NCI-H524 treated with DMSO at 0.1 percent for 48 hours (cell line): ENCODE measurements at regions not wholly inside any gene's neighbourhood (a gene's known extent, or its start where the extent isn't known, plus 50 kb on each side); places are given as distances from the start of the nearest gene placed in this dataset.

Source experiments
- DNase-seq: peaks from one replicate; lab custom pipeline; 2025; lab: John Stamatoyannopoulos, UW

GRCh38 chr2:60052601-60053000, 500.9 kb downstream of the BCL11A start:
- DNase-seq: no peak

DNA sequence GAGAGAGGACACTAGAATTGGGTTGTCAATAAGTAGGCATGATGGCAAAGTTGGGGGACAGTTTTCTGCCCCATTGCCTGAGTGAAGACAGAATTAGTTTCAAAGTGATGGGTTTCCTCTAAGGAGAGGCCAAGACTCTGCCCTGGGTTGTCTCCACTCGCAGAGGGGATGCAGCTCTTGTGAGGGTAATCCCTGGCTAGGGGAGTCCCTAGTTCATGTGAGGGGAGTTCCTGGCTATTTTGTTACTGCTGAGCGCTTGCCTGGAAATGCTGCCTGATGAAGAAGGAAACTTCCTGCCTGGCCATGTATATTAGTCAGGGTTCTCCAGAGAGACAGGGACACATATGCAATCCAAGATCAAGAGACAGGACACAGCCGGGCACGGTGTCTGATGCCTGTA, 501.5 kb downstream of the BCL11A start:
- DNase-seq: no peak

GRCh38 chr2:60047944-60048525, 505.4 kb downstream of the BCL11A start:
- no peak for DNase-seq

DNA sequence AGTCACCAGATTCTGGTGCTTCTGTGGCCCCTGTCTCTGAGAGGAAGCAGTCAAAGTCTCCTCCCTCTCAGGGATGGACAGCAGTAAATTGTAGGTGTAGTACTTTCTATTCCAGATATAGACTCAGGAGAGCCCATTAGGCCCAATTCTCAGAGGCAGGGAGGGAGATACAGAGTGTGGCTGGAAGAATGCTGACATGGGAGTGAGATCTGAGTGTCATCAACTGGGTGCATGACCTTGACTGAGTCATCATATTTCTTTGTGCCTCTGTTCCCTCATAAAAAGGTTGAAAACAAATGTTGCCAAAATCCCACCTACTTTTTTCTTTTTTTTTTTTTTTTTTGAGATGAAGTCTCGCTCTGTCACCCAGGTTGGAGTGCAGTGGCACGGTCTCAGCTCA, 506.1 kb downstream of the BCL11A start:
- no peak for DNase-seq

- DNase-seq: no peak
Observed at GRCh38 chr2:60046529-60046928, 506.9 kb downstream of the BCL11A start.

- DNase-seq: no peak
Observed at GRCh38 chr2:60045456-60045855, 508.0 kb downstream of the BCL11A start.

- no peak for DNase-seq
Observed at GRCh38 chr2:60044484-60044883, 509.0 kb downstream of the BCL11A start.

DNA sequence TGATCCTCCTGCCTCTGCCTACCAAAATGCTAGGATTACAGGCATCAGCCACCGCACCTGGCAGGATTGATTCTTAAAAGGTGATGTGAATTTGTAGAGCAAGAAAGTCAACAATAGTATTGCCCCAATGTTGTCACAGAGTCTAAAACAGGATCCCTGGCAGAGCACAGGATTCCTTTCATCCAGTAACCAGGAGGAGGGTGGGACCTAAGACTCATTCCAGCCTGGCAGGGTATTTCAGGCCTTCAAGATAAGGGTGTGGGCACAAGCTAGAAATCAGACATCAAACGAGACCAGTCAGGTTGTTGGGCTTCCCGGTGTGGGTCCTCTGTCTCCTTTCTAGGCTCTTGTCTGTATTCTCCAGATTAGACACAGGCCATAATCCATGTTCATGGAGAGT, 511.4 kb downstream of the BCL11A start:
- no peak for DNase-seq

DNA sequence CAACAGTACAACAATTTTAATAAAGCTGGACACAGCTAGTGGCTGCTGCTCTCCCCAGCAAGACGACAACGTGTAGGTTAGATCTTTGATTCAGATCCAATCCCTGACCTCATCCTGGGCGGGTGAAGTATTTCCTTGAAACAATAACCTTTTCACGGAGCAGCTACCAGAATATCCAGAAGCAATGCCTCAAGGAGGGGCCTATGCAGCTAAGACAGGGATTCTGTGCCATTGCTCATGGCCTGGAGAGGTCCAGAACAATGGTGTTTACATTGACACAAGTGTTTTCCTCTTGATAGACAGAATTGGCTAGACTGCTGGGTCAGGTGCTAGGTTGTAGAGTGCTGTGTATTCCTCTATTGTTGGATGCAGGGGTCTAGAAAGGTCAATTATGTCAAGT, 520.1 kb downstream of the BCL11A start:
- no peak for DNase-seq

DNA sequence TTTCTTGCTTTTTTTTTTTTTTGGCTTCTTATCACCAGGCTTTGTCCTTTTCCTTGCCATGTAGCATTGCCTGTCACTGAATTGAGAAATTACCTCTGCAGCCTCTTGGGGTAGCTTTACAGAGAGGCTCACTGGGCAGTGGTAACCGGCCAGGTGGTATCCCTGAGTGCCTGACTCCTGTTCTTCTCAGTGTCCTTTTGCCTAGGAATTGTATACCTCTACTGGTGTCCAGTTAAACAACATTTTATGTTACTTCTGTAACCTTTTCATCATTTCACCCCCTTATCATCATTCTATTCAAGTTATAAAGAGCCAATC, 523.9 kb downstream of the BCL11A start:
- DNase-seq: no peak

GRCh38 chr2:60028849-60029565, 524.4 kb downstream of the BCL11A start:
- no peak for DNase-seq

GRCh38 chr2:60025496-60025895, 528.0 kb downstream of the BCL11A start:
- no peak for DNase-seq

DNA sequence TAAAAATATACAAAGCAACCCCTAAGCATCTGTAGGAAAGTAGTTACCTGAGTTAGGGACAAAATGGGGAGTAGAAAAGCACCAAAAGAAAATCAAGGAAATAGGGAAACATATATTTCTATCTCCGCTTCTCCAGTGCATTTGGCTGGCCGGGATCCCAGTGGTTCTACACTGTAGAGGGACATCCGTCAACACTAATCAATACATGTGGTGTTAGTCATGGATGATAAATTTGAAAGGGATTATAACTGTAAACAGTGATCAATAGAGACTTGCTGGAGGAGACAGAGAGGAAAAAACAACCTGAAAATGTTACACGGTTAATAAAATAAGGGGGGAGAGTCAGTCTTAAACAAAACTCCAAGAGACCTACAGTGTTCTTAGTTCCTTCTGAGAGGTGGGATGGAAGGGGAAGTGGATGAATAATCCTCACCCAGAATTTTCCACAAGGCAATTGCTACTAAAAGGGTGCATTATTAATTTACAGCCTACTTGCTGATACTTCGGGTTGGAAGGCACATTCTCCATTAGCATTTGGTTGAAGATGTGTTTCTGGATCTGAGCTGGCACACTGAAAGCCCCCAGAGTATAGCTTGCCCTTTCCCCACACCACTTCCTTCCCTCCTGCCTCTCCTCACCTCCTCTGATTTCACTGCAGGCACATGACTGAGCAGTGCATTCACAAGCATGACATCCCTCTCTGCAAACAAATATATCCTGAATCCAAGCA, 530.0 kb downstream of the BCL11A start:
- DNase-seq: no peak

DNA sequence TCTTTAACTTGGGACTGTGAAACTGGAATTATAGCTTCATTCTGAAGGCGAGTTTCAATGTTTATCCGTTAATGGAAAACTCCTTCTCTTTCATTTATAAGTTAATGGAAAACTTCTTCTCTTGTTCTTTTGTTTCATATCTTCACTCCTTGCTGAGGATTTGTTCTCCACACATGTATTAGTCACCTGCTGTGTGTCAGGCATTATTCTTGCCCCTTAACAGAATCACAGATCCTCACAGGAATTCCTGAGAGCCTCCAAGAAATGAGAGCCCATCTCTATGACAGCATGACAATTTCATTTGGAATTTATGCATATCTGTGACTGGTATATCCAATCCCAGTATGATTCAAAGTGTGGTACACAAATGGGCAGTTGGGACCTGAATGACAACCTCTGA, 545.8 kb downstream of the BCL11A start:
- no peak for DNase-seq

GRCh38 chr2:60003076-60003475, 550.4 kb downstream of the BCL11A start:
- DNase-seq: no peak

DNA sequence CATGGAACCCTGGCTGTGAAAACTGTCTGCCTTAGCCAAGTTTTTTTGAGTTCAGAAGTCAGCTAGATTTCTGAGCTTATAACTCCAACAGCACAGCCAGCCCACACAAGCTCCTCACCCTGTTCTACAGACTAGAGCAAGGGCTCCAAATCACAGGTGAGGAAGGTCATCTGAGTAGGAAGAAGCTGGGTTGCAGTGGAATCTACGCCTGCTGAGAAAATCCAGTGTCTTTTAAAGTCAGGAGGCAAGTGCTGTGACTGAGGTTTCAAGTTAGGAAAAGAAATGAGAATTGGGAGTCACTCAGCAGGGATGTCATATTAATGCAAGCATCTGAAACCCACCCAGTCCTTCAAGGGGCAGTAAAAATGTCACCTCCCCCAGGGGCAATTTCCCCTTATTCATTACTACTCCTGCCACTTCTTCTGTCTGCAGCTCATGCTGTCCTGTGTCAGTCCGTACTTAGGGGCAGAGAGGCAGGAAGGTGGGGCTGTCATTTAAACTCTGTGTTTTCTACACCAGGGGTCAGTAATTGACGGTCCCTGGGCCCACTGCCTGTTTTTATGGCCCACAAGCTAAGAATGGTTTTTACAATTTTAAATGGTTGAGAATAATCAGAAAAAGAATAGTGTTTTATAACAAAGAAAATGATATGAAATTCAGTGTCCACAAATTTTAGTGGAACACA, 551.1 kb downstream of the BCL11A start:
- no peak for DNase-seq

- no peak for DNase-seq
Observed at GRCh38 chr2:60000686-60001085, 552.8 kb downstream of the BCL11A start.

DNA sequence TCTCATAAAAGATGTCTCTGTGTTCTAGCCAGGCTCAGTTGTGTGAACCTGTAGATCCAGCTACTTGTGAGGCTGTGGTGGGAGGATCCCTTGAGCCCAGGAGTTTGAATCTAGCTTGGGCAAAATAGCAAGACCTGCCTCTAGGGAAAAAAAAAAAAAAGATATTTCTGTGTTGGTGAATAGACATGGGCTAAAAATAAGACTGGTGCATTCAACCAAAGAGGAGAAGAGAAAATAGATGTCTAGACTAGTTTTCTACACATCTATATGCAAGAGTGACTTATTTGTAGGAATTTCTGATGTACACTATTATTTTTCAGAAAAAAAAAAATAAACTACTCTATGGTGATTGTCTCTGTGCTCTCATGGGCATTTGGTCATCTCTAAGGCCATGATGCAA, 555.1 kb downstream of the BCL11A start:
- DNase-seq: no peak

GRCh38 chr2:59997371-59997770, 556.1 kb downstream of the BCL11A start:
- no peak for DNase-seq

GRCh38 chr2:59996855-59997254, 556.6 kb downstream of the BCL11A start:
- DNase-seq: no peak

DNA sequence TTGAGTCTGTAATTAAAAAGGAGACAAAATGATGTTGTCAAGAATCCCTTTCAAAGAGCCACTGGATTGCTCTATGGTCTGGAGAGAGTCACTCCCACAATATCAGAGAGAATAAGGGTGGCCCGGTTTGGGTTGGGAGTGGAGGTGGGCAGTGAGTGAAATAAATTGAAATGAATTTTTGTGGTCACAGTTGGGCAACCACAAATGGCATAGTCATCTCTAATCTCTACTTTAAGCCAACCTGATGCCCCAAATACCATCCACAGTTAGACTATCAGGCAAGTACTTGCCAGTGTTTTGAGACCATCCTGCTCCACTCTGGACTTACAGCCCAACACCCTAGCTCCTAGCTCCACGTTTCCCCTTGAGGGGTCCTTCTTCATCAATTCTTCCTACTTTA, 559.7 kb downstream of the BCL11A start:
- DNase-seq: no peak

DNA sequence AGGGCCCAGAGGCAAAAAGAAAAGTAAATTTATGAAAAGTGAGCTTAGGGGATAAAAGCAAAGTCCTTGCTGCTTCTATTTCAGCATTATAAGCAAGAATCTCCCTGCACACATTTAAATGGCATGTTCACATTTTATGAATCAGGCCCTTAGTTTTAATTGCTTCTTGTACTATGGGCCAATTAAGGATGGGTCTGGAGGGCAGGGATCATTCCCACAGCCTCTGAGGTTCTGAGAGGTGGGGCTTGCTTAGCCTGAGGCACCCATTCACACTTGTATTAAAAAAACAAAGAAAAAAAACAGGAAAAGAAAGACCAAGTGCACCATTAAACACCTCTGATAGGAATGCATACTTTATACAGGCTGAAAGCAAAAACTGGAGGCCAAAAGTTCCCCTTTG, 565.1 kb downstream of the BCL11A start:
- DNase-seq: no peak

GRCh38 chr2:59986511-59986910, 566.9 kb downstream of the BCL11A start:
- no peak for DNase-seq
